Spleen (tissue), 11 donors: ENCODE measurements at regions not wholly inside any gene's neighbourhood (a gene's known extent, or its start where the extent isn't known, plus 50 kb on each side); places are given as distances from the start of the nearest gene placed in this dataset.

ENCODE experiments used
- DNase-seq: peaks from one replicate; pipeline ENCODE4 v3.0.0-alpha.2; 2020
- H3K27ac ChIP-seq, 8 donors: fragments of 200-600 bp; sonication (generic) in 7 of 8; 1 replicate in 4 of 8; 2 replicates in 4 of 8; pipeline versions ENCODE4 v1.5.0 to v1.8.0; 2016 to 2021; ENCODE audit warnings: inconsistent platforms in 4 of 8, mild to moderate bottlenecking in 4 of 8, moderate library complexity in 1 of 8
- H3K27me3 ChIP-seq, 7 donors: fragments of 200-600 bp; sonication (generic) in 6 of 7; replicated peaks in 1 of 7; 1 replicate in 4 of 7; 2 replicates in 3 of 7; pipeline versions ENCODE4 v1.5.0 to v1.8.0; 2016 to 2021; ENCODE audit warnings: inconsistent platforms in 3 of 7, mild to moderate bottlenecking in 1 of 7
- H3K36me3 ChIP-seq, 6 donors: fragments of 200-600 bp; sonication (generic) in 5 of 6; 1 replicate in 4 of 6; 2 replicates in 2 of 6; pipeline versions ENCODE4 v1.5.0 to v1.8.0; 2016 to 2021; ENCODE audit warnings: inconsistent platforms in 2 of 6
- H3K4me1 ChIP-seq, 6 donors: fragments of 200-600 bp; sonication (generic) in 5 of 6; 1 replicate in 3 of 6; 2 replicates in 3 of 6; pipeline versions ENCODE4 v1.5.0 to v1.8.0; 2016 to 2021; ENCODE audit warnings: inconsistent platforms in 3 of 6
- H3K4me3 ChIP-seq, 8 donors: fragments of 200-600 bp; sonication (generic) in 7 of 8; 1 replicate in 4 of 8; 2 replicates in 4 of 8; pipeline versions ENCODE4 v1.5.0 to v1.8.0; 2016 to 2021; ENCODE audit warnings: inconsistent platforms in 4 of 8, mild to moderate bottlenecking in 4 of 8, moderate library complexity in 2 of 8
- H3K9me3 ChIP-seq, 8 donors: fragments of 200-600 bp; sonication (generic) in 7 of 8; 1 replicate in 4 of 8; 2 replicates in 4 of 8; pipeline versions ENCODE4 v1.5.0 to v1.8.0; 2016 to 2021; ENCODE audit warnings: inconsistent platforms in 4 of 8
- CTCF ChIP-seq, 11 experiments: fragments of 200-600 bp in 7 of 11; fragments of 450-650 bp in 4 of 11; sonication (generic) in 4 of 11; IDR thresholded peaks in 8 of 11; conservative IDR thresholded peaks in 3 of 11; 1 replicate in 7 of 11; 2 replicates in 4 of 11; pipeline versions ENCODE4 v1.4.0 to v1.8.0; 2016 to 2021; ENCODE audit warnings: antibody characterized with exemption in 11 of 11, inconsistent platforms in 4 of 11, mild to moderate bottlenecking in 1 of 11
- POLR2A ChIP-seq, 3 donors: fragments of 450-650 bp; IDR thresholded peaks; one replicate each; pipeline ENCODE4 v1.5.1; 2017; ENCODE audit warnings: antibody characterized with exemption in 3 of 3, mild to moderate bottlenecking in 1 of 3
- POLR2AphosphoS5 ChIP-seq, 3 donors: sonication (generic); formaldehyde crosslinking; IDR thresholded peaks; one replicate each; pipeline ENCODE4 v1.5.1; 2017; ENCODE audit warnings: antibody characterized with exemption in 3 of 3
- WGBS, 5 donors: extraction: QIAGEN DNeasy Blood & Tissue Kit in 3 of 5; methylation state at CpG; one replicate each; pipeline versions ENCODE4 v1.1.5 to v1.1.7; 2013 to 2018; 5-methylcytosine and 5-hydroxymethylcytosine counted together
- intact Hi-C: fragments of 100-400 bp; cut with DNase I; formaldehyde crosslinking; loops from one replicate; pipeline ENCODE4 v1.15.0; 2023; ENCODE audit warnings: low total_unique reads
- donor health status: healthy with polysubstance abuse.
- donor health status: DM: no; HTN: no; CAD: no; lungs with moderate emphysema.
- donor health status: DM: no; HTN: no; CAD: no.
- donor health status: Bipolar disorder and iron deficiency.
- donor health status: healthy.
- donor health status: DM: no; HTN: no; CAD: no.
- donor health status: DM: yes; HTN: yes; CAD: no.

DNA sequence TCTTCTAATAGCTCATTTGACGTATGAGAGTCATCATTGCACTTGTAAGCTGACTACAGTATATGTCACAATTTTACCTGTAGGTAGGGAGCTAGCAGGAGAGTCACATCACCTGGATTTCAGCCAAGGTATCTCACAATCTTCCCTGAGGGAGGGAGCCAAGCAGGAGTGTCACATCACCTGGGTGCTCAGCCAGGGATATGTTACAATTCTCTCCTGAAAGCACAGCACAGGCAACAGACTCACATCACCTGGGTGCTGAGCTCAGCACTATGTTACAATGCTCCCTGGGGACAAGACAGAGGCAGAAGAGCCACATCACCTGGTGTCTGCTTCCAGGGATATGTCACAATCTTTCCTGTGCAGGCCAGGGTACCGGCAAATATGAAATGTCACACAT lies 51.5 kb upstream of the ZNF730 start:
- Histone ChIP-seq H3K27me3 (peaks cover 0 to 8% (median 2%) of the 10 kb centered on the region in 7 donors), H3K27ac (no peak overlapping the region), H3K36me3 (no peaks in the 10 kb centered on the region), H3K4me3 (no peak overlapping the region), H3K9me3 (peaks cover 0 to 83% (median 7%) of the 10 kb centered on the region in 8 donors), H3K4me1 (peaks cover 0 to 2% (median under 1%) of the 10 kb centered on the region in 6 donors)
- no peak for DNase-seq
- 85 to 96% (median 86%) methylated on average over 2 of the region's 2 CpGs for WGBS, 5 donors
- intact Hi-C loops, result no loop called here
- TF ChIP-seq POLR2AphosphoS5 (IDR thresholded peaks at IDR 0.05), result no peak
- TF ChIP-seq POLR2A (IDR thresholded peaks at IDR 0.05), result no peak
- TF ChIP-seq CTCF (IDR thresholded peaks at IDR 0.05 in 8 of 11, conservative IDR thresholded peaks at IDR 0.05 in 3 of 11), result no peak

DNA sequence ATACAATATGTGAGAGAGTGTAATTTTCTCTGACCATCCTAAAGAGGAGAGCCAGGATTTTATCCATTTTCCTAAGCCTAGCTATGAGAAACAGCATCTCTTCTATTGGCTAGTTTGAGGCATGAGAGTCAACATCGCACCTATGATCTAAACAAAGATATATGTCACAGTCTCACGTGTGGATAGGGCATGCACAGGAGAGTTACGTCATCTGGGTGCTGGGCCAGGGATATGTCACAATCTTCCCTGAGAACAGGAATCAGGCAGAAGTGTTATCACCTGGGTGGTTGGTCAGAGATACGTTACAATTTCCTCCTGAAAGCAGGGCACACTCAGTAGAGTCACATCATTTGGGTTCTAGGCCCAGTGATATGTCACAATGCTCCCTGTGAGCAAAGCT lies 53.9 kb upstream of the ZNF730 start:
- no peak overlapping the region for H3K27ac ChIP-seq
- peaks cover 0 to 82% (median 12%) of the 10 kb centered on the region in 8 donors for H3K9me3 ChIP-seq
- no peak for DNase-seq
- no peak overlapping the region for H3K4me3 ChIP-seq
- intact Hi-C loops, result no loop called here
- TF ChIP-seq POLR2A (IDR thresholded peaks at IDR 0.05) (no peak), CTCF (IDR thresholded peaks at IDR 0.05 in 8 of 11, conservative IDR thresholded peaks at IDR 0.05 in 3 of 11) (no peak), POLR2AphosphoS5 (IDR thresholded peaks at IDR 0.05) (no peak)
- no peaks in the 10 kb centered on the region for H3K4me1 ChIP-seq
- H3K27me3 ChIP-seq, result no peaks in the 10 kb centered on the region
- H3K36me3 ChIP-seq, result no peaks in the 10 kb centered on the region
- 77 to 92% (median 85%) methylated on average over 4 of the region's 4 CpGs for WGBS, 5 donors

- H3K9me3 ChIP-seq, result peaks cover 0 to 73% (median 20%) of the 10 kb centered on the region in 8 donors
- 83 to 89% (median 88%) methylated on average over 4 of the region's 4 CpGs for WGBS, 5 donors
- H3K4me1 ChIP-seq, result no peaks in the 10 kb centered on the region
- no peak for DNase-seq
- H3K27me3 ChIP-seq, result no peaks in the 10 kb centered on the region
- H3K4me3 ChIP-seq, result no peak overlapping the region
- no peak overlapping the region for H3K27ac ChIP-seq
- TF ChIP-seq POLR2AphosphoS5 (IDR thresholded peaks at IDR 0.05), result no peak
- TF ChIP-seq POLR2A (IDR thresholded peaks at IDR 0.05), result no peak
- no peak for TF ChIP-seq CTCF (IDR thresholded peaks at IDR 0.05 in 8 of 11, conservative IDR thresholded peaks at IDR 0.05 in 3 of 11)
- no peaks in the 10 kb centered on the region for H3K36me3 ChIP-seq
- intact Hi-C loops, result no loop called here
Measured at GRCh38 chr19:23060016-23060415, 56.8 kb upstream of the ZNF730 start.

- Histone ChIP-seq H3K27me3 (no peaks in the 10 kb centered on the region), H3K4me3 (no peak overlapping the region), H3K27ac (no peak overlapping the region), H3K4me1 (no peaks in the 10 kb centered on the region), H3K36me3 (no peaks in the 10 kb centered on the region), H3K9me3 (peaks cover 0 to 67% (median 18%) of the 10 kb centered on the region in 8 donors)
- DNase-seq, result no peak
- 77 to 83% (median 82%) methylated on average over 2 of the region's 2 CpGs for WGBS, 5 donors
- no peak for TF ChIP-seq POLR2AphosphoS5 (IDR thresholded peaks at IDR 0.05)
- no peak for TF ChIP-seq CTCF (IDR thresholded peaks at IDR 0.05 in 8 of 11, conservative IDR thresholded peaks at IDR 0.05 in 3 of 11)
- no peak for TF ChIP-seq POLR2A (IDR thresholded peaks at IDR 0.05)
- intact Hi-C loops, result no loop called here
Measured at GRCh38 chr19:23056516-23056915, 53.5 kb upstream of the ZNF728 start.
